HCT116 (cell line): ENCODE measurements at regions not wholly inside any gene's neighbourhood (a gene's known extent, or its start where the extent isn't known, plus 50 kb on each side); places are given as distances from the start of the nearest gene placed in this dataset.

Experiments used
- CTCF ChIP-seq, 3 experiments: fragments of 200-600 bp in 1 of 3; sonication (generic) in 1 of 3; IDR thresholded peaks in 2 of 3; conservative IDR thresholded peaks in 1 of 3; 2 replicates each; pipeline ENCODE4 v1.5.1; 2012 to 2017; ENCODE audit warnings: low read depth in 2 of 3, low read length in 2 of 3, antibody characterized with exemption in 1 of 3, borderline replicate concordance in 1 of 3, control low read depth in 1 of 3, mild to moderate bottlenecking in 1 of 3, mixed read lengths in 1 of 3, mixed run types in 1 of 3, moderate library complexity in 1 of 3; ENCODE audit not compliant: insufficient read depth in 1 of 3
- ELF1 ChIP-seq: IDR thresholded peaks from 2 replicates; pipeline ENCODE4 v1.6.1; 2012; ENCODE audit warnings: low read depth, borderline replicate concordance

DNA sequence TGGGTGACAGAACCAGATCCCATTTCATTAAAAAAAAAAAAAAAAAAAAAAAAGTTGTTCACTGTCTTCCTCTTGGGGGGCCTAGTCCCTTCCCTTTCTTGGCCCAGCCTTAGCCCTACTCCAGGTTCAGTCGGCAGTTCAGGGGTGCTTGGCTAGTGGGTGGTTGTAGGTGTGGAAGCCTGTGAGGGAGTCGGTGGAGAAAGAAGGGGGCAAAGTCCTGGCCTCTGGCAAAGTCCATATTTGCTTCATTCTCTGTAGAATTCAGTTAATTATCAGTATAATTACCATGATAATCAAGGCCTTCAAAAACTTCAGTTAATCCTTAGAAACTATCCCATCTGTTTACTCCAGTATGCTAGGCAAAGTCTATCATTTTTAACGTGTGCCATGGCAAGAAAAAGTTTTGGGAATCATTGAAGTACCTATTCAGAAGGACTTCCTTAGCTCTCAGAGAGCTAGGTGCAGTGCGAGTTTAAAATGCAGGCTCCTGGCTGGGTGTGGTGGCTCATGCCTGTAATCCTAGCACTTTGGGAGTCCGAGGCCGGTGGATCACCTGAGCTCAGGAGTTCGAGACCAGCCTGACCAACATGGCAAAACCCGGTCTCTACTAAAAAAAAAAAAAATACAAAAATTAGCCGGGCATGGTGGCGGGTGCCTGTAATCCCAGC, 205.7 kb upstream of the ARG1 start:
- no peak for TF ChIP-seq CTCF (IDR thresholded peaks at IDR 0.05 in 2 of 3, conservative IDR thresholded peaks at IDR 0.05 in 1 of 3; ENCODE audit: borderline replicate concordance in 1 of 3, insufficient read depth in 1 of 3, low read depth in 2 of 3, low read length in 2 of 3)
- TF ChIP-seq ELF1 = no peak
